IMR-90 (cell line): ENCODE measurements at regions not wholly inside any gene's neighbourhood (a gene's known extent, or its start where the extent isn't known, plus 50 kb on each side); places are given as distances from the start of the nearest gene placed in this dataset.
"Not testable (repeated sequence)": the region's sequence is repeated elsewhere in the genome, so short reads cannot be mapped to it uniquely, and the experiment has no call there.

ENCODE experiments used
- ATAC-seq: fragments of 200-7000 bp; cut with Tn5 transposase; 2 replicates; pipeline ENCODE4 v1.9.1; 2020; ENCODE audit warnings: low read depth, mild to moderate bottlenecking, moderate library complexity
- BruUV-seq: library from RNA; stranded (reverse); fragments of 400-500 nt; replicated peaks from 2 replicates; lab custom pipeline; 2021; lab: Mats Ljungman, UMichigan
- CTCF ChIA-PET: fragments of 300-600 bp; formaldehyde crosslinking; extraction: SDS; loops from one replicate; lab custom pipeline; 2021; ENCODE audit warnings: antibody characterized with exemption; lab: Yijun Ruan, JAX
- POLR2A ChIA-PET: fragments of 300-600 bp; sonication (Branson Sonifier 250); formaldehyde crosslinking; loops from one replicate; lab custom pipeline; 2022; ENCODE audit warnings: antibody characterized with exemption; ENCODE audit not compliant: unreplicated experiment; lab: Charles Lee
- DNase-seq: peaks from one replicate; pipeline ENCODE4 v3.0.0; 2013
- H2AFZ ChIP-seq: replicated peaks from 2 replicates; pipeline ENCODE3; 2013; ENCODE audit warnings: low read length, mild to moderate bottlenecking; ENCODE audit not compliant: poor library complexity
- H2AK5ac ChIP-seq: 2 replicates; pipeline ENCODE4 v1.6.1; 2013; ENCODE audit warnings: low read depth, low read length, inconsistent platforms
- H2AK9ac ChIP-seq: replicated peaks from 2 replicates; pipeline ENCODE3; 2013; ENCODE audit warnings: mild to moderate bottlenecking, low read depth, low read length, moderate library complexity; ENCODE audit not compliant: poor library complexity
- H2BK120ac ChIP-seq: 2 replicates; pipeline ENCODE4 v1.6.1; 2013; ENCODE audit warnings: low read depth, low read length, inconsistent platforms
- H2BK15ac ChIP-seq: 3 replicates; pipeline ENCODE4 v1.6.1; 2013; ENCODE audit warnings: low read depth, low read length, inconsistent platforms
- H2BK20ac ChIP-seq: 2 replicates; pipeline ENCODE4 v1.6.1; 2013; ENCODE audit warnings: low read depth, mild to moderate bottlenecking, inconsistent platforms, low read length, moderate library complexity
- H2BK5ac ChIP-seq: 2 replicates; pipeline ENCODE4 v1.6.1; 2013; ENCODE audit warnings: mild to moderate bottlenecking, low read depth, low read length, inconsistent platforms; ENCODE audit not compliant: poor library complexity, severe bottlenecking
- H3K14ac ChIP-seq: replicated peaks from 2 replicates; pipeline ENCODE4 v1.6.1; 2013; ENCODE audit warnings: low read depth, low read length, inconsistent platforms
- H3K18ac ChIP-seq: 2 replicates; pipeline ENCODE4 v1.6.1; 2013; ENCODE audit warnings: low read depth, low read length, control low read depth
- H3K23ac ChIP-seq: 2 replicates; pipeline ENCODE4 v1.6.1; 2013; ENCODE audit warnings: low read depth, low read length, inconsistent platforms
- H3K27ac ChIP-seq: 2 replicates; pipeline ENCODE4 v1.5.1; 2013; ENCODE audit warnings: mild to moderate bottlenecking, control low read depth, low read length; ENCODE audit not compliant: insufficient read depth
- H3K27me3 ChIP-seq: 2 replicates; pipeline ENCODE4 v1.6.1; 2013; ENCODE audit warnings: low read length; ENCODE audit not compliant: control insufficient read depth, insufficient read depth
- H3K36me3 ChIP-seq: 2 replicates; pipeline ENCODE4 v1.6.1; 2013; ENCODE audit warnings: low read length, mixed read lengths; ENCODE audit not compliant: control insufficient read depth, insufficient read depth
- H3K4ac ChIP-seq: 2 replicates; pipeline ENCODE4 v1.6.1; 2013; ENCODE audit warnings: low read depth, low read length, inconsistent platforms
- H3K4me1 ChIP-seq: 2 replicates; pipeline ENCODE4 v1.6.1; 2013; ENCODE audit warnings: low read length, mixed read lengths; ENCODE audit not compliant: control insufficient read depth, insufficient read depth
- H3K4me2 ChIP-seq: 2 replicates; pipeline ENCODE4 v1.6.1; 2013; ENCODE audit warnings: low read depth, mild to moderate bottlenecking, control low read depth, low read length, moderate library complexity
- H3K4me3 ChIP-seq: 2 replicates; pipeline ENCODE4 v1.5.1; 2013; ENCODE audit warnings: low read depth, mild to moderate bottlenecking, control low read depth, low read length, moderate library complexity; ENCODE audit not compliant: insufficient read depth
- H3K56ac ChIP-seq: 2 replicates; pipeline ENCODE4 v1.6.1; 2013; ENCODE audit warnings: low read length, inconsistent platforms; ENCODE audit not compliant: insufficient read depth; ENCODE audit errors: extremely low read depth
- H3K79me1 ChIP-seq, 2 experiments: 2 replicates each; pipeline ENCODE4 v1.6.1; 2013; ENCODE audit warnings: low read length in 2 of 2, inconsistent platforms in 1 of 2, low read depth in 1 of 2
- H3K9ac ChIP-seq: 2 replicates; pipeline ENCODE4 v1.6.1; 2013; ENCODE audit warnings: low read depth, low read length, control low read depth
- H3K9me1 ChIP-seq: 2 replicates; pipeline ENCODE4 v1.6.1; 2013; ENCODE audit warnings: low read length, inconsistent platforms; ENCODE audit not compliant: insufficient read depth
- H3K9me3 ChIP-seq: 2 replicates; pipeline ENCODE4 v1.6.1; 2013; ENCODE audit warnings: low read length; ENCODE audit not compliant: control insufficient read depth, insufficient read depth
- H4K20me1 ChIP-seq: 2 replicates; pipeline ENCODE4 v1.6.1; 2013; ENCODE audit warnings: low read length, inconsistent platforms; ENCODE audit not compliant: insufficient read depth
- H4K5ac ChIP-seq: 2 replicates; pipeline ENCODE4 v1.6.1; 2013; ENCODE audit warnings: mild to moderate bottlenecking, low read depth, low read length, control low read depth
- H4K8ac ChIP-seq, 2 experiments: 2 replicates each; pipeline ENCODE4 v1.6.1; 2013; ENCODE audit warnings: low read depth in 2 of 2, low read length in 2 of 2, control low read depth in 1 of 2, inconsistent platforms in 1 of 2
- H4K91ac ChIP-seq: 2 replicates; pipeline ENCODE4 v1.6.1; 2013; ENCODE audit warnings: low read depth, low read length, inconsistent platforms; ENCODE audit not compliant: insufficient read depth
- WGBS, 2 experiments: methylation state at CpG; one replicate each; pipeline versions ENCODE4 v1.1.5 to v1.1.7; 2013; ENCODE audit warnings: missing lambda C conversion rate in 2 of 2; ENCODE audit not compliant: insufficient read length in 1 of 2; ENCODE audit errors: extremely low coverage in 2 of 2; 5-methylcytosine and 5-hydroxymethylcytosine counted together
- dilution Hi-C: fragments of 300-500 bp; cut with HindIII; formaldehyde crosslinking; loops from one replicate; pipeline ENCODE4 v1.14.3; 2018; ENCODE audit warnings: low sequenced_read_pairs; ENCODE audit not compliant: unreplicated experiment
- in situ Hi-C: fragments of 300-500 bp; cut with MboI; formaldehyde crosslinking; loops from 3 replicates; pipeline ENCODE4 v1.14.3; 2019; ENCODE audit warnings: low sequenced_read_pairs, inconsistent platforms, mixed read lengths
- intact Hi-C: fragments of 100-400 bp; cut with micrococcal nuclease; formaldehyde crosslinking; loops from 2 replicates; pipeline ENCODE4 v1.10.0; 2022

GRCh38 chr12:87579091-87579490, 450.1 kb downstream of the C12orf50 start:
- in situ Hi-C loops, H4K5ac ChIP-seq, dilution Hi-C loops, H3K14ac ChIP-seq, H3K4me3 ChIP-seq, ATAC-seq, H3K79me1 ChIP-seq, H3K27ac ChIP-seq, H3K23ac ChIP-seq, H3K9me1 ChIP-seq, POLR2A ChIA-PET, H4K91ac ChIP-seq, H4K20me1 ChIP-seq, H3K4ac ChIP-seq, H2BK5ac ChIP-seq, H3K18ac ChIP-seq, H2AFZ ChIP-seq, H2BK20ac ChIP-seq, DNase-seq, H4K8ac ChIP-seq, H3K9me3 ChIP-seq, H3K36me3 ChIP-seq, BruUV-seq, H3K27me3 ChIP-seq, H3K4me2 ChIP-seq, H2AK9ac ChIP-seq, H2BK15ac ChIP-seq, H3K9ac ChIP-seq, CTCF ChIA-PET, H2BK120ac ChIP-seq, H3K4me1 ChIP-seq, H3K56ac ChIP-seq, intact Hi-C loops, H2AK5ac ChIP-seq: not testable (repeated sequence)
- no CpG with 5 or more reads among the region's 4 CpGs for WGBS, 2 experiments
